ENCODE measurements at regions not wholly inside any gene's neighbourhood (a gene's known extent, or its start where the extent isn't known, plus 50 kb on each side); places are given as distances from the start of the nearest gene placed in this dataset.

DNA sequence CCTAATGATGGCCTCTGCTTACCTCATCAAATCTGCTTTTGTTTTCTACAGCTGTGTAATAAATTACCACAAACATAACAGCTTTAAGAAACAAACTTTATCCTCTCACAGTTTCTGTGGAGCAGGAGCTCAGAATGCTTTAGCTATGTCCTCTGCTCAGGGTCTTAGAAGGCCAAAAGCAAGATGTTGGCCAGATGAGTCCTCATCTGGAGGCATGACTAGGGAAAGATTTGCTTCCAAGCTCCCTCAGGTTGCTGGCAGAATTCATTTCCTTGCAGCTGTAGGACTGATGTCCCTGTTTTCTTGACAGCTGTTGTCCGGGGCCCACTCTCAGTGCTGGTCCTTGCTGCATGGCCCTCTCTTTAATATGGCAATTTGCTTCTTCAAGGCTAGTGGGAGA, 116.7 kb upstream of the PDE5A start:
- TF ChIP-seq EP300 (IDR thresholded peaks at IDR 0.05; ENCODE audit: borderline replicate concordance in 1 of 2, control insufficient read depth in 1 of 2, low read depth in 2 of 2, low read length in 2 of 2), result no peak
- TF ChIP-seq IKZF1 (conservative IDR thresholded peaks at IDR 0.05), result no peak
- TF ChIP-seq, protein P1, sequence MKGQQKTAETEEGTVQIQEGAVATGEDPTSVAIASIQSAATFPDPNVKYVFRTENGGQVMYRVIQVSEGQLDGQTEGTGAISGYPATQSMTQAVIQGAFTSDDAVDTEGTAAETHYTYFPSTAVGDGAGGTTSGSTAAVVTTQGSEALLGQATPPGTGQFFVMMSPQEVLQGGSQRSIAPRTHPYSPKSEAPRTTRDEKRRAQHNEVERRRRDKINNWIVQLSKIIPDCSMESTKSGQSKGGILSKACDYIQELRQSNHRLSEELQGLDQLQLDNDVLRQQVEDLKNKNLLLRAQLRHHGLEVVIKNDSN (IDR thresholded peaks at IDR 0.05; ENCODE audit: borderline replicate concordance, extremely low read length, insufficient read depth, low read depth, low read length), result no peak
- TF ChIP-seq, protein P2, sequence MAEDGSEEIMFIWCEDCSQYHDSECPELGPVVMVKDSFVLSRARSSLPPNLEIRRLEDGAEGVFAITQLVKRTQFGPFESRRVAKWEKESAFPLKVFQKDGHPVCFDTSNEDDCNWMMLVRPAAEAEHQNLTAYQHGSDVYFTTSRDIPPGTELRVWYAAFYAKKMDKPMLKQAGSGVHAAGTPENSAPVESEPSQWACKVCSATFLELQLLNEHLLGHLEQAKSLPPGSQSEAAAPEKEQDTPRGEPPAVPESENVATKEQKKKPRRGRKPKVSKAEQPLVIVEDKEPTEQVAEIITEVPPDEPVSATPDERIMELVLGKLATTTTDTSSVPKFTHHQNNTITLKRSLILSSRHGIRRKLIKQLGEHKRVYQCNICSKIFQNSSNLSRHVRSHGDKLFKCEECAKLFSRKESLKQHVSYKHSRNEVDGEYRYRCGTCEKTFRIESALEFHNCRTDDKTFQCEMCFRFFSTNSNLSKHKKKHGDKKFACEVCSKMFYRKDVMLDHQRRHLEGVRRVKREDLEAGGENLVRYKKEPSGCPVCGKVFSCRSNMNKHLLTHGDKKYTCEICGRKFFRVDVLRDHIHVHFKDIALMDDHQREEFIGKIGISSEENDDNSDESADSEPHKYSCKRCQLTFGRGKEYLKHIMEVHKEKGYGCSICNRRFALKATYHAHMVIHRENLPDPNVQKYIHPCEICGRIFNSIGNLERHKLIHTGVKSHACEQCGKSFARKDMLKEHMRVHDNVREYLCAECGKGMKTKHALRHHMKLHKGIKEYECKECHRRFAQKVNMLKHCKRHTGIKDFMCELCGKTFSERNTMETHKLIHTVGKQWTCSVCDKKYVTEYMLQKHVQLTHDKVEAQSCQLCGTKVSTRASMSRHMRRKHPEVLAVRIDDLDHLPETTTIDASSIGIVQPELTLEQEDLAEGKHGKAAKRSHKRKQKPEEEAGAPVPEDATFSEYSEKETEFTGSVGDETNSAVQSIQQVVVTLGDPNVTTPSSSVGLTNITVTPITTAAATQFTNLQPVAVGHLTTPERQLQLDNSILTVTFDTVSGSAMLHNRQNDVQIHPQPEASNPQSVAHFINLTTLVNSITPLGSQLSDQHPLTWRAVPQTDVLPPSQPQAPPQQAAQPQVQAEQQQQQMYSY (CRISPR knock-in tag; IDR thresholded peaks at IDR 0.05), result no peak
- TF ChIP-seq, protein P3, sequence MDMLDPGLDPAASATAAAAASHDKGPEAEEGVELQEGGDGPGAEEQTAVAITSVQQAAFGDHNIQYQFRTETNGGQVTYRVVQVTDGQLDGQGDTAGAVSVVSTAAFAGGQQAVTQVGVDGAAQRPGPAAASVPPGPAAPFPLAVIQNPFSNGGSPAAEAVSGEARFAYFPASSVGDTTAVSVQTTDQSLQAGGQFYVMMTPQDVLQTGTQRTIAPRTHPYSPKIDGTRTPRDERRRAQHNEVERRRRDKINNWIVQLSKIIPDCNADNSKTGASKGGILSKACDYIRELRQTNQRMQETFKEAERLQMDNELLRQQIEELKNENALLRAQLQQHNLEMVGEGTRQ (IDR thresholded peaks at IDR 0.05; ENCODE audit: borderline replicate concordance, low read depth, low read length), result no peak
- no peak for TF ChIP-seq EZH2 (IDR thresholded peaks at IDR 0.05; ENCODE audit: borderline replicate concordance, control insufficient read depth, low read depth, low read length)
- TF ChIP-seq TAF1 (IDR thresholded peaks at IDR 0.05; ENCODE audit: borderline replicate concordance, low read depth, low read length), result no peak
- TF ChIP-seq, protein P4, sequence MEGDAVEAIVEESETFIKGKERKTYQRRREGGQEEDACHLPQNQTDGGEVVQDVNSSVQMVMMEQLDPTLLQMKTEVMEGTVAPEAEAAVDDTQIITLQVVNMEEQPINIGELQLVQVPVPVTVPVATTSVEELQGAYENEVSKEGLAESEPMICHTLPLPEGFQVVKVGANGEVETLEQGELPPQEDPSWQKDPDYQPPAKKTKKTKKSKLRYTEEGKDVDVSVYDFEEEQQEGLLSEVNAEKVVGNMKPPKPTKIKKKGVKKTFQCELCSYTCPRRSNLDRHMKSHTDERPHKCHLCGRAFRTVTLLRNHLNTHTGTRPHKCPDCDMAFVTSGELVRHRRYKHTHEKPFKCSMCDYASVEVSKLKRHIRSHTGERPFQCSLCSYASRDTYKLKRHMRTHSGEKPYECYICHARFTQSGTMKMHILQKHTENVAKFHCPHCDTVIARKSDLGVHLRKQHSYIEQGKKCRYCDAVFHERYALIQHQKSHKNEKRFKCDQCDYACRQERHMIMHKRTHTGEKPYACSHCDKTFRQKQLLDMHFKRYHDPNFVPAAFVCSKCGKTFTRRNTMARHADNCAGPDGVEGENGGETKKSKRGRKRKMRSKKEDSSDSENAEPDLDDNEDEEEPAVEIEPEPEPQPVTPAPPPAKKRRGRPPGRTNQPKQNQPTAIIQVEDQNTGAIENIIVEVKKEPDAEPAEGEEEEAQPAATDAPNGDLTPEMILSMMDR (IDR thresholded peaks at IDR 0.05 in 2 of 3, conservative IDR thresholded peaks at IDR 0.05 in 1 of 3; ENCODE audit: control insufficient read depth in 2 of 3, extremely low read depth in 1 of 3, insufficient read depth in 1 of 3, low read depth in 3 of 3, low read length in 3 of 3), result no peak
- TF ChIP-seq GABPA (IDR thresholded peaks at IDR 0.05; ENCODE audit: low read depth), result no peak
- no peak for TF ChIP-seq CREB1 (IDR thresholded peaks at IDR 0.05; ENCODE audit: low read depth)
- no peak for TF ChIP-seq BMI1 (IDR thresholded peaks at IDR 0.05; ENCODE audit: borderline replicate concordance)

All from GM12878 (cell line).